Trophoblast cell (in vitro differentiated cells and primary cell): ENCODE measurements at regions not wholly inside any gene's neighbourhood (a gene's known extent, or its start where the extent isn't known, plus 50 kb on each side); places are given as distances from the start of the nearest gene placed in this dataset.

Experiments
- DNase-seq, 2 donors: peaks; one replicate each; pipeline ENCODE4 v3.0.0-alpha.2; 2016
- H2AFZ ChIP-seq: 2 replicates; pipeline ENCODE4 v1.6.1; 2013; ENCODE audit warnings: low read length, moderate library complexity, mild to moderate bottlenecking; ENCODE audit not compliant: insufficient read depth, poor library complexity
- H2AK5ac ChIP-seq: 2 replicates; pipeline ENCODE4 v1.6.1; 2013; ENCODE audit warnings: mild to moderate bottlenecking, low read length
- H2BK120ac ChIP-seq: 2 replicates; pipeline ENCODE4 v1.6.1; 2013; ENCODE audit warnings: low read length, mild to moderate bottlenecking, moderate library complexity; ENCODE audit not compliant: insufficient read depth, poor library complexity
- H2BK12ac ChIP-seq: 2 replicates; pipeline ENCODE4 v1.6.1; 2013; ENCODE audit warnings: mild to moderate bottlenecking, low read length, moderate library complexity
- H2BK5ac ChIP-seq: 2 replicates; pipeline ENCODE4 v1.6.1; 2013; ENCODE audit warnings: low read length, low read depth, moderate library complexity, mild to moderate bottlenecking; ENCODE audit not compliant: poor library complexity
- H3K14ac ChIP-seq: 2 replicates; pipeline ENCODE4 v1.6.1; 2013; ENCODE audit warnings: mild to moderate bottlenecking, low read length
- H3K18ac ChIP-seq: 2 replicates; pipeline ENCODE4 v1.6.1; 2013; ENCODE audit warnings: mild to moderate bottlenecking, low read length
- H3K23ac ChIP-seq: 2 replicates; pipeline ENCODE4 v1.6.1; 2013; ENCODE audit warnings: low read length
- H3K27ac ChIP-seq: 2 replicates; pipeline ENCODE4 v1.5.1; 2013; ENCODE audit warnings: low read depth, mild to moderate bottlenecking, inconsistent platforms, low read length, moderate library complexity
- H3K27me3 ChIP-seq: 2 replicates; pipeline ENCODE4 v1.6.1; 2013; ENCODE audit warnings: inconsistent platforms, mild to moderate bottlenecking, low read length, moderate library complexity; ENCODE audit not compliant: insufficient read depth
- H3K36me3 ChIP-seq, 2 experiments: 1 replicate in 1 of 2; 2 replicates in 1 of 2; pipeline ENCODE4 v1.6.1; 2013; ENCODE audit warnings: low read length in 2 of 2, mild to moderate bottlenecking in 2 of 2, moderate library complexity in 1 of 2; ENCODE audit not compliant: insufficient read depth in 2 of 2, control insufficient read depth in 1 of 2
- H3K4ac ChIP-seq: 2 replicates; pipeline ENCODE4 v1.6.1; 2013; ENCODE audit warnings: low read depth, mild to moderate bottlenecking, low read length, moderate library complexity
- H3K4me1 ChIP-seq, 2 experiments: 1 replicate in 1 of 2; 2 replicates in 1 of 2; pipeline ENCODE4 v1.6.1; 2013; ENCODE audit warnings: low read length in 2 of 2, mild to moderate bottlenecking in 2 of 2, moderate library complexity in 1 of 2; ENCODE audit not compliant: insufficient read depth in 2 of 2, control insufficient read depth in 1 of 2
- H3K4me2 ChIP-seq: 2 replicates; pipeline ENCODE4 v1.6.1; 2013; ENCODE audit warnings: inconsistent platforms, mild to moderate bottlenecking, low read length, moderate library complexity
- H3K4me3 ChIP-seq: 2 replicates; pipeline ENCODE4 v1.5.1; 2013; ENCODE audit warnings: mild to moderate bottlenecking, low read depth, low read length, inconsistent platforms
- H3K79me1 ChIP-seq: one replicate; pipeline ENCODE4 v1.6.1; 2013; ENCODE audit warnings: low read length
- H3K79me2 ChIP-seq: 2 replicates; pipeline ENCODE4 v1.6.1; 2013; ENCODE audit warnings: low read length, mild to moderate bottlenecking; ENCODE audit not compliant: control insufficient read depth, insufficient read depth, poor library complexity
- H3K9ac ChIP-seq: 2 replicates; pipeline ENCODE4 v1.6.1; 2013; ENCODE audit warnings: mild to moderate bottlenecking, low read length
- H3K9me3 ChIP-seq: 2 replicates; pipeline ENCODE4 v1.6.1; 2013; ENCODE audit warnings: low read depth, mild to moderate bottlenecking, control low read depth, inconsistent platforms, low read length; ENCODE audit not compliant: insufficient read depth
- H4K12ac ChIP-seq: 2 replicates; pipeline ENCODE4 v1.6.1; 2013; ENCODE audit warnings: low read depth, mild to moderate bottlenecking, low read length, moderate library complexity
- H4K8ac ChIP-seq: 2 replicates; pipeline ENCODE4 v1.6.1; 2013; ENCODE audit warnings: low read depth, mild to moderate bottlenecking, low read length, moderate library complexity
- H4K91ac ChIP-seq: one replicate; pipeline ENCODE4 v1.6.1; 2013; ENCODE audit warnings: low read depth, mild to moderate bottlenecking, low read length, moderate library complexity
- WGBS: extraction: QIAGEN DNeasy Blood & Tissue Kit; methylation state at CpG from one replicate; pipeline ENCODE4 v1.1.7; 2013; ENCODE audit warnings: missing lambda C conversion rate; ENCODE audit not compliant: insufficient read length, insufficient coverage; ENCODE audit errors: extremely low coverage; 5-methylcytosine and 5-hydroxymethylcytosine counted together

- H3K79me2 ChIP-seq = no peaks in the 10 kb centered on the region
- DNase-seq = peak; percentile 26 to 37
- H3K4me3 ChIP-seq = no peak overlapping the region
- no peak overlapping the region for H3K23ac ChIP-seq
- no peaks in the 10 kb centered on the region for H3K9me3 ChIP-seq
- H2BK120ac ChIP-seq = no peak overlapping the region
- H3K4me2 ChIP-seq = no peak overlapping the region
- peak overlapping the region; percentile 16 for H2BK12ac ChIP-seq
- no peak overlapping the region for H3K14ac ChIP-seq
- H3K36me3 ChIP-seq = no peaks in the 10 kb centered on the region
- H3K27ac ChIP-seq = no peak overlapping the region
- no peak overlapping the region for H4K91ac ChIP-seq
- no CpG with 5 or more reads among the region's 13 CpGs for WGBS
- H2AK5ac ChIP-seq = no peak overlapping the region
- H2AFZ ChIP-seq = no peak overlapping the region
- H4K12ac ChIP-seq = no peak overlapping the region
- H3K79me1 ChIP-seq = no peaks in the 10 kb centered on the region
- peak overlapping the region; percentile 51 for H3K9ac ChIP-seq
- no peak overlapping the region for H2BK5ac ChIP-seq
- peak overlapping the region; percentile 70 for H4K8ac ChIP-seq
- no peak overlapping the region for H3K4ac ChIP-seq
- peaks cover 2 to 5% of the 10 kb centered on the region in 2 experiments for H3K4me1 ChIP-seq
- no peak overlapping the region for H3K18ac ChIP-seq
- no peaks in the 10 kb centered on the region for H3K27me3 ChIP-seq
Measured at GRCh38 chr1:8252266-8252951, 65.5 kb upstream of the SLC45A1 start.

- no peaks in the 10 kb centered on the region for H3K27me3 ChIP-seq
- H3K18ac ChIP-seq = no peak overlapping the region
- no peak overlapping the region for H4K8ac ChIP-seq
- no CpG with 5 or more reads among the region's 9 CpGs for WGBS
- H3K27ac ChIP-seq = no peak overlapping the region
- peaks cover 2 to 3% of the 10 kb centered on the region in 2 experiments for H3K4me1 ChIP-seq
- no peak overlapping the region for H2BK5ac ChIP-seq
- H4K12ac ChIP-seq = no peak overlapping the region
- H2BK12ac ChIP-seq = no peak overlapping the region
- H3K23ac ChIP-seq = no peak overlapping the region
- no peak overlapping the region for H4K91ac ChIP-seq
- no peaks in the 10 kb centered on the region for H3K79me2 ChIP-seq
- H3K79me1 ChIP-seq = no peaks in the 10 kb centered on the region
- no peak overlapping the region for H3K14ac ChIP-seq
- no peak overlapping the region for H3K4me2 ChIP-seq
- H3K4ac ChIP-seq = no peak overlapping the region
- H2BK120ac ChIP-seq = no peak overlapping the region
- no peak overlapping the region for H2AK5ac ChIP-seq
- H3K36me3 ChIP-seq = no peaks in the 10 kb centered on the region
- no peak overlapping the region for H3K9ac ChIP-seq
- H2AFZ ChIP-seq = no peak overlapping the region
- no peak for DNase-seq
- H3K4me3 ChIP-seq = no peak overlapping the region
- no peaks in the 10 kb centered on the region for H3K9me3 ChIP-seq
Measured at GRCh38 chr1:8251635-8252034, 66.3 kb upstream of the SLC45A1 start.

- Histone ChIP-seq H4K91ac (no peak overlapping the region), H2AK5ac (peak overlapping the region; percentile 84), H3K4me2 (no peak overlapping the region), H3K4me1 (peaks cover 2 to 3% of the 10 kb centered on the region in 2 experiments), H3K27me3 (no peaks in the 10 kb centered on the region), H2BK120ac (no peak overlapping the region), H3K14ac (no peak overlapping the region), H3K79me2 (no peaks in the 10 kb centered on the region), H3K9ac (no peak overlapping the region), H3K18ac (no peak overlapping the region), H3K79me1 (no peaks in the 10 kb centered on the region), H2AFZ (no peak overlapping the region), H4K12ac (no peak overlapping the region), H2BK5ac (no peak overlapping the region), H3K9me3 (no peaks in the 10 kb centered on the region), H2BK12ac (no peak overlapping the region), H3K36me3 (no peaks in the 10 kb centered on the region), H3K4me3 (no peak overlapping the region), H3K4ac (no peak overlapping the region), H3K27ac (no peak overlapping the region), H4K8ac (no peak overlapping the region), H3K23ac (no peak overlapping the region)
- WGBS = no CpG with 5 or more reads among the region's 4 CpGs
- DNase-seq = no peak
Measured at GRCh38 chr1:8249838-8250237, 68.1 kb upstream of the SLC45A1 start.

GRCh38 chr1:8247811-8248436, 70.0 kb upstream of the SLC45A1 start:
- Histone ChIP-seq H4K91ac (no peak overlapping the region), H2BK12ac (peak overlapping the region; percentile 16), H3K79me1 (no peaks in the 10 kb centered on the region), H4K8ac (no peak overlapping the region), H2AK5ac (peak overlapping the region; percentile 44), H3K4me3 (no peak overlapping the region), H3K4me1 (peaks cover 2 to 3% of the 10 kb centered on the region in 2 experiments), H2AFZ (no peak overlapping the region), H3K9ac (no peak overlapping the region), H3K18ac (no peak overlapping the region), H3K23ac (no peak overlapping the region), H3K79me2 (no peaks in the 10 kb centered on the region), H3K36me3 (no peaks in the 10 kb centered on the region), H3K27ac (no peak overlapping the region), H3K4ac (no peak overlapping the region), H3K14ac (no peak overlapping the region), H2BK120ac (no peak overlapping the region), H3K27me3 (no peaks in the 10 kb centered on the region), H3K4me2 (no peak overlapping the region), H4K12ac (no peak overlapping the region), H3K9me3 (no peaks in the 10 kb centered on the region), H2BK5ac (no peak overlapping the region)
- no CpG with 5 or more reads among the region's 10 CpGs for WGBS
- no peak for DNase-seq
